Uterus (tissue), 3 donors: ENCODE measurements at regions not wholly inside any gene's neighbourhood (a gene's known extent, or its start where the extent isn't known, plus 50 kb on each side); places are given as distances from the start of the nearest gene placed in this dataset.
A peak's percentile ranks its signal among the peaks of the same experiment; 100 is the strongest.
"Not testable (repeated sequence)": the region's sequence is repeated elsewhere in the genome, so short reads cannot be mapped to it uniquely, and the experiment has no call there.

ENCODE experiments used
- DNase-seq, 2 donors: peaks; one replicate each; pipeline ENCODE4 v3.0.0-alpha.2; 2019 to 2020
- H3K27ac ChIP-seq, 2 donors: fragments of 200-600 bp; sonication (generic); 1 replicate in 1 of 2; 2 replicates in 1 of 2; pipeline ENCODE4 v1.5.1; 2016 to 2018
- H3K27me3 ChIP-seq, 2 donors: fragments of 200-600 bp; sonication (generic); one replicate each; pipeline ENCODE4 v1.5.1; 2018 to 2019; ENCODE audit warnings: control low read depth in 1 of 2
- H3K36me3 ChIP-seq, 2 donors: fragments of 200-600 bp; sonication (generic); one replicate each; pipeline ENCODE4 v1.5.1; 2019; ENCODE audit warnings: control low read depth in 1 of 2
- H3K4me1 ChIP-seq, 2 donors: fragments of 200-600 bp; sonication (generic); one replicate each; pipeline ENCODE4 v1.5.1; 2018 to 2019; ENCODE audit warnings: control low read depth in 1 of 2
- H3K4me3 ChIP-seq, 2 donors: fragments of 200-600 bp; sonication (generic); 1 replicate in 1 of 2; 2 replicates in 1 of 2; pipeline ENCODE4 v1.5.1; 2018 to 2019; ENCODE audit warnings: mild to moderate bottlenecking in 1 of 2
- H3K9me3 ChIP-seq, 2 donors: fragments of 200-600 bp; sonication (generic); one replicate each; pipeline ENCODE4 v1.5.1; 2019; ENCODE audit warnings: control low read depth in 1 of 2
- POLR2A ChIP-seq, 2 donors: fragments of 450-650 bp; IDR thresholded peaks; one replicate each; pipeline ENCODE4 v1.6.1; 2016; ENCODE audit warnings: antibody characterized with exemption in 2 of 2, mild to moderate bottlenecking in 1 of 2, moderate library complexity in 1 of 2
- intact Hi-C: fragments of 100-400 bp; cut with DNase I; formaldehyde crosslinking; loops from one replicate; pipeline ENCODE4 v1.15.1; 2023; ENCODE audit warnings: low total_unique reads
- TF ChIP-seq, protein P1 (sequence below), 4 experiments: fragments of 200-600 bp in 2 of 4; fragments of 450-650 bp in 2 of 4; sonication (generic) in 2 of 4; IDR thresholded peaks; one replicate each; pipeline ENCODE4 v1.5.1; 2016 to 2019; ENCODE audit warnings: antibody characterized with exemption in 4 of 4, mild to moderate bottlenecking in 2 of 4, moderate library complexity in 1 of 4
- donor health status: DM: yes; HTN: yes; CAD: no.

- TF ChIP-seq, protein P1, sequence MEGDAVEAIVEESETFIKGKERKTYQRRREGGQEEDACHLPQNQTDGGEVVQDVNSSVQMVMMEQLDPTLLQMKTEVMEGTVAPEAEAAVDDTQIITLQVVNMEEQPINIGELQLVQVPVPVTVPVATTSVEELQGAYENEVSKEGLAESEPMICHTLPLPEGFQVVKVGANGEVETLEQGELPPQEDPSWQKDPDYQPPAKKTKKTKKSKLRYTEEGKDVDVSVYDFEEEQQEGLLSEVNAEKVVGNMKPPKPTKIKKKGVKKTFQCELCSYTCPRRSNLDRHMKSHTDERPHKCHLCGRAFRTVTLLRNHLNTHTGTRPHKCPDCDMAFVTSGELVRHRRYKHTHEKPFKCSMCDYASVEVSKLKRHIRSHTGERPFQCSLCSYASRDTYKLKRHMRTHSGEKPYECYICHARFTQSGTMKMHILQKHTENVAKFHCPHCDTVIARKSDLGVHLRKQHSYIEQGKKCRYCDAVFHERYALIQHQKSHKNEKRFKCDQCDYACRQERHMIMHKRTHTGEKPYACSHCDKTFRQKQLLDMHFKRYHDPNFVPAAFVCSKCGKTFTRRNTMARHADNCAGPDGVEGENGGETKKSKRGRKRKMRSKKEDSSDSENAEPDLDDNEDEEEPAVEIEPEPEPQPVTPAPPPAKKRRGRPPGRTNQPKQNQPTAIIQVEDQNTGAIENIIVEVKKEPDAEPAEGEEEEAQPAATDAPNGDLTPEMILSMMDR (IDR thresholded peaks at IDR 0.05), result no peak
- TF ChIP-seq POLR2A (IDR thresholded peaks at IDR 0.05), result no peak
- Histone ChIP-seq H3K4me3 (no peak overlapping the region), H3K4me1 (no peaks in the 10 kb centered on the region), H3K27ac (no peak overlapping the region), H3K27me3 (no peaks in the 10 kb centered on the region), H3K9me3 (no peaks in the 10 kb centered on the region), H3K36me3 (no peaks in the 10 kb centered on the region)
- no peak for DNase-seq
- intact Hi-C loops, result no loop called here
Measured at GRCh38 chr2:182503886-182504285, 77.0 kb upstream of the PDE1A start.

DNA sequence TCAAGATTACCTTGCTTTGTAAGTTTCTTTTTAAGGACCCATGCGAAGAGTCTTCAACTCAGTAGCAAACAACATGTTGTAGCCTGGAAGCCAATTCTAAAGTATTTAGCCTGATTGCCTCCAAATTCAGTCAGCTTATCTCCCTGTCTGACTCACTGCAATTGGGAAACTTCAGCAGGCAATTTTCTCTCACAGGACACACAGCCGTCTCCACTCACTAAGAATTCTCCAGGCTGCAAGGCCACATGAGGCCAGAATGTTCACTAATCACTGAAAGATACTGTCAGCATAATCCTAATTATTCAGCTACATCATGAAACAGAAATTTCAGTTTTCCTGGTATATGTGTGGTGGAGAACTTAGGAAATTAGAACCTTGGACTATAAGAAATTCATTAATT lies 78.1 kb upstream of the PDE1A start:
- DNase-seq, result peak; percentile 39 to 46
- Histone ChIP-seq H3K9me3 (no peaks in the 10 kb centered on the region), H3K27me3 (no peaks in the 10 kb centered on the region), H3K36me3 (no peaks in the 10 kb centered on the region), H3K27ac (peak overlapping the region in 1 of 2 donors; percentile 1), H3K4me3 (no peak overlapping the region), H3K4me1 (no peaks in the 10 kb centered on the region)
- intact Hi-C loops, result no loop called here
- TF ChIP-seq, protein P1 (IDR thresholded peaks at IDR 0.05), result no peak
- no peak for TF ChIP-seq POLR2A (IDR thresholded peaks at IDR 0.05)

GRCh38 chr2:182506606-182507005 lies 79.8 kb upstream of the PDE1A start:
- no peaks in the 10 kb centered on the region for H3K9me3 ChIP-seq
- no peaks in the 10 kb centered on the region for H3K36me3 ChIP-seq
- no peak overlapping the region for H3K4me3 ChIP-seq
- H3K4me1 ChIP-seq, result no peaks in the 10 kb centered on the region
- no peak overlapping the region for H3K27ac ChIP-seq
- DNase-seq, result no peak
- TF ChIP-seq, protein P1 (IDR thresholded peaks at IDR 0.05), result no peak
- H3K27me3 ChIP-seq, result no peaks in the 10 kb centered on the region
- intact Hi-C loops, result no loop called here

DNA sequence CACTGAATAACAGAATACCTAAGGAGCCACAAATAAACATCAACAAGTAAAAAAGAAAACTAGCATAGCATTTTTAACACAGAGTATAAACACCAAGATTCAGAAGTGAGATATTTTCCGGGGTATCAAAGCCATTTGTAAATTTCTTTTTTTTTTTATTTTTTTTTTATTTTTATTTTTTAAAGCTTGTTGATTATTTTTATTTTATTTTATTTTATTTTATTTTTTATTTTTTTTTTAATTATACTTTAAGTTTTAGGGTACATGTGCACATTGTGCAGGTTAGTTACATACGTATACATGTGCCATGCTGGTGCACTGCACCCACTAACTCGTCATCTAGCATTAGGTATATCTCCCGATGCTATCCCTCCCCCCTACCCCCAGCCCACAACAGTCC lies 81.7 kb upstream of the PDE1A start:
- H3K27me3 ChIP-seq, H3K4me1 ChIP-seq, intact Hi-C loops, H3K27ac ChIP-seq, H3K36me3 ChIP-seq, H3K9me3 ChIP-seq, DNase-seq, H3K4me3 ChIP-seq: not testable (repeated sequence)

DNA sequence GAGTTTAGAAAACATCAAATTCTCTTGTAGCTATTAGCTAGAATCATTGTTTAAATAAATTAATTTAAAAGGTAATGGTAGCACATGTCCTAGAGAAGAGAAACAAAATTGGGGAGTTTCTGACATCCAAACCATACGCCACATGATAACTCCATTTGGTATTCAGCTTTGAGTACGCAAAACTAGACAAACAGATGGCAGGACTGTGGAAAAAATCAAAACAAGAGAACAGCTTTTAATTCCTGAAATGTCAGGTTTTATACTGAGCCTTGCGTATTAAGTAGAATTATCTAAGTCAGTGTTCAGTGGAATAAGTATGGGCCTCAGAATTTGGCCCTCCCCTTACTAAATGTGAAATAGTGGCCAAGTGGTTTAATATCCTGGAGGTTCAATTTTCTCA lies 82.4 kb upstream of the PDE1A start:
- no peak for DNase-seq
- no peaks in the 10 kb centered on the region for H3K36me3 ChIP-seq
- H3K4me1 ChIP-seq, result no peaks in the 10 kb centered on the region
- H3K27me3 ChIP-seq, result no peaks in the 10 kb centered on the region
- H3K9me3 ChIP-seq, result no peaks in the 10 kb centered on the region
- TF ChIP-seq, protein P1 (IDR thresholded peaks at IDR 0.05), result no peak
- TF ChIP-seq POLR2A (IDR thresholded peaks at IDR 0.05), result no peak
- H3K4me3 ChIP-seq, result no peak overlapping the region
- intact Hi-C loops, result no loop called here
- no peak overlapping the region for H3K27ac ChIP-seq
